MM.1S (cell line): ENCODE measurements at regions not wholly inside any gene's neighbourhood (a gene's known extent, or its start where the extent isn't known, plus 50 kb on each side); places are given as distances from the start of the nearest gene placed in this dataset.
"Not testable (repeated sequence)": the region's sequence is repeated elsewhere in the genome, so short reads cannot be mapped to it uniquely, and the experiment has no call there.

Source experiments
- EZH2 ChIP-seq: fragments of 300-600 bp; sonication (generic); optimal IDR thresholded peaks from 2 replicates; pipeline ENCODE3; 2017; ENCODE audit warnings: low read depth, mild to moderate bottlenecking, antibody characterized with exemption, low read length, mixed read lengths
- EZH2phosphoT487 ChIP-seq: fragments of 300-600 bp; sonication (generic); IDR thresholded peaks from 2 replicates; pipeline ENCODE4 v1.6.1; 2018; ENCODE audit warnings: antibody characterized with exemption, low read length
- TF ChIP-seq, protein P1 (sequence below): fragments of 300-600 bp; sonication (generic); IDR thresholded peaks from 2 replicates; pipeline ENCODE4 v1.5.1; 2016; ENCODE audit warnings: antibody characterized with exemption, low read length, mixed read lengths

GRCh38 chr15:31647337-31647826 lies 320.7 kb downstream of the KLF13 start:
- not testable (repeated sequence) for TF ChIP-seq EZH2, EZH2phosphoT487
- TF ChIP-seq, protein P1, sequence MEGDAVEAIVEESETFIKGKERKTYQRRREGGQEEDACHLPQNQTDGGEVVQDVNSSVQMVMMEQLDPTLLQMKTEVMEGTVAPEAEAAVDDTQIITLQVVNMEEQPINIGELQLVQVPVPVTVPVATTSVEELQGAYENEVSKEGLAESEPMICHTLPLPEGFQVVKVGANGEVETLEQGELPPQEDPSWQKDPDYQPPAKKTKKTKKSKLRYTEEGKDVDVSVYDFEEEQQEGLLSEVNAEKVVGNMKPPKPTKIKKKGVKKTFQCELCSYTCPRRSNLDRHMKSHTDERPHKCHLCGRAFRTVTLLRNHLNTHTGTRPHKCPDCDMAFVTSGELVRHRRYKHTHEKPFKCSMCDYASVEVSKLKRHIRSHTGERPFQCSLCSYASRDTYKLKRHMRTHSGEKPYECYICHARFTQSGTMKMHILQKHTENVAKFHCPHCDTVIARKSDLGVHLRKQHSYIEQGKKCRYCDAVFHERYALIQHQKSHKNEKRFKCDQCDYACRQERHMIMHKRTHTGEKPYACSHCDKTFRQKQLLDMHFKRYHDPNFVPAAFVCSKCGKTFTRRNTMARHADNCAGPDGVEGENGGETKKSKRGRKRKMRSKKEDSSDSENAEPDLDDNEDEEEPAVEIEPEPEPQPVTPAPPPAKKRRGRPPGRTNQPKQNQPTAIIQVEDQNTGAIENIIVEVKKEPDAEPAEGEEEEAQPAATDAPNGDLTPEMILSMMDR, result not testable (repeated sequence)
